SH-SY5Y (cell line): ENCODE measurements at regions not wholly inside any gene's neighbourhood (a gene's known extent, or its start where the extent isn't known, plus 50 kb on each side); places are given as distances from the start of the nearest gene placed in this dataset.

Experiments used
- GATA2 ChIP-seq: IDR thresholded peaks from 2 replicates; pipeline ENCODE4 v1.6.1; 2011; ENCODE audit warnings: mild to moderate bottlenecking, low read depth, low read length
- GATA3 ChIP-seq: IDR thresholded peaks from 2 replicates; pipeline ENCODE4 v1.6.1; 2011; ENCODE audit warnings: low read depth, mild to moderate bottlenecking, low read length, moderate library complexity

- TF ChIP-seq GATA2 (no peak), GATA3 (no peak)
Measured at GRCh38 chr10:107966826-107967225, 802.3 kb upstream of the SORCS1 start.
